ENCODE measurements at regions not wholly inside any gene's neighbourhood (a gene's known extent, or its start where the extent isn't known, plus 50 kb on each side); places are given as distances from the start of the nearest gene placed in this dataset.

GRCh38 chr20:40325006-40325568 is 363.9 kb downstream of the MAFB start:
- no peaks in the 10 kb centered on the region for H3F3A ChIP-seq (ENCODE audit: insufficient read depth)
- no peak overlapping the region for H3K27ac ChIP-seq (ENCODE audit: low read depth, low read length)
- no peak overlapping the region for H3K4me2 ChIP-seq (ENCODE audit: low read depth, low read length, poor library complexity, severe bottlenecking)
- H3K27me3 ChIP-seq (ENCODE audit: low read length) = no peaks in the 10 kb centered on the region
- H3K9me2 ChIP-seq (replicated peaks; ENCODE audit: insufficient read depth, low read length) = no peaks in the 10 kb centered on the region
- no peaks in the 10 kb centered on the region for H3K36me3 ChIP-seq (ENCODE audit: low read length)
- no peak overlapping the region for H3K4me3 ChIP-seq (ENCODE audit: insufficient read depth, low read length, poor library complexity, severe bottlenecking)
- no peaks in the 10 kb centered on the region for H3K79me2 ChIP-seq (ENCODE audit: insufficient read depth, low read length)
- no peak overlapping the region for H2AFZ ChIP-seq (ENCODE audit: low read depth, low read length, severe bottlenecking)
- no peak overlapping the region for H3K9ac ChIP-seq (ENCODE audit: low read length)
- no peaks in the 10 kb centered on the region for H4K20me1 ChIP-seq (ENCODE audit: low read depth, low read length)
- H3K9me3 ChIP-seq (ENCODE audit: insufficient read depth, low read length) = no peaks in the 10 kb centered on the region
- TF ChIP-seq EZH2phosphoT487 (conservative IDR thresholded peaks at IDR 0.05; ENCODE audit: low read length) = no peak
- TF ChIP-seq CTCF (IDR thresholded peaks at IDR 0.05; ENCODE audit: insufficient read depth, low read length, poor library complexity, severe bottlenecking) = no peak

- H3K4me2 ChIP-seq (ENCODE audit: low read depth, low read length, poor library complexity, severe bottlenecking) = no peak overlapping the region
- H3K36me3 ChIP-seq (ENCODE audit: low read length) = no peaks in the 10 kb centered on the region
- no peak overlapping the region for H3K4me3 ChIP-seq (ENCODE audit: insufficient read depth, low read length, poor library complexity, severe bottlenecking)
- H3K79me2 ChIP-seq (ENCODE audit: insufficient read depth, low read length) = no peaks in the 10 kb centered on the region
- no peak overlapping the region for H3K27ac ChIP-seq (ENCODE audit: low read depth, low read length)
- H2AFZ ChIP-seq (ENCODE audit: low read depth, low read length, severe bottlenecking) = no peak overlapping the region
- TF ChIP-seq EZH2phosphoT487 (conservative IDR thresholded peaks at IDR 0.05; ENCODE audit: low read length) = no peak
- H3F3A ChIP-seq (ENCODE audit: insufficient read depth) = no peaks in the 10 kb centered on the region
- no peak overlapping the region for H3K9ac ChIP-seq (ENCODE audit: low read length)
- H4K20me1 ChIP-seq (ENCODE audit: low read depth, low read length) = no peaks in the 10 kb centered on the region
- H3K9me2 ChIP-seq (replicated peaks; ENCODE audit: insufficient read depth, low read length) = no peaks in the 10 kb centered on the region
- no peaks in the 10 kb centered on the region for H3K9me3 ChIP-seq (ENCODE audit: insufficient read depth, low read length)
- no peaks in the 10 kb centered on the region for H3K27me3 ChIP-seq (ENCODE audit: low read length)
These were observed 365.7 kb downstream of the MAFB start for GRCh38 chr20:40323361-40323794.

- Histone ChIP-seq H3K9me3 (ENCODE audit: insufficient read depth, low read length) (no peaks in the 10 kb centered on the region), H3K4me3 (ENCODE audit: insufficient read depth, low read length, poor library complexity, severe bottlenecking) (no peak overlapping the region), H3K9ac (ENCODE audit: low read length) (no peak overlapping the region), H3K9me2 (replicated peaks; ENCODE audit: insufficient read depth, low read length) (no peaks in the 10 kb centered on the region), H3K36me3 (ENCODE audit: low read length) (no peaks in the 10 kb centered on the region), H2AFZ (ENCODE audit: low read depth, low read length, severe bottlenecking) (no peak overlapping the region), H3K4me2 (ENCODE audit: low read depth, low read length, poor library complexity, severe bottlenecking) (no peak overlapping the region), H3K27me3 (ENCODE audit: low read length) (no peaks in the 10 kb centered on the region), H3K79me2 (ENCODE audit: insufficient read depth, low read length) (no peaks in the 10 kb centered on the region), H3F3A (ENCODE audit: insufficient read depth) (no peaks in the 10 kb centered on the region), H3K27ac (ENCODE audit: low read depth, low read length) (no peak overlapping the region), H4K20me1 (ENCODE audit: low read depth, low read length) (no peaks in the 10 kb centered on the region)
- TF ChIP-seq CTCF (IDR thresholded peaks at IDR 0.05; ENCODE audit: insufficient read depth, low read length, poor library complexity, severe bottlenecking) = no peak
- no peak for TF ChIP-seq EZH2phosphoT487 (conservative IDR thresholded peaks at IDR 0.05; ENCODE audit: low read length)
These were observed 366.1 kb downstream of the MAFB start for GRCh38 chr20:40322941-40323340.

- no peaks in the 10 kb centered on the region for H3K79me2 ChIP-seq (ENCODE audit: insufficient read depth, low read length)
- H3K4me3 ChIP-seq (ENCODE audit: insufficient read depth, low read length, poor library complexity, severe bottlenecking) = no peak overlapping the region
- no peak for TF ChIP-seq CTCF (IDR thresholded peaks at IDR 0.05; ENCODE audit: insufficient read depth, low read length, poor library complexity, severe bottlenecking)
- TF ChIP-seq EZH2phosphoT487 (conservative IDR thresholded peaks at IDR 0.05; ENCODE audit: low read length) = no peak
- no peaks in the 10 kb centered on the region for H4K20me1 ChIP-seq (ENCODE audit: low read depth, low read length)
- H3K36me3 ChIP-seq (ENCODE audit: low read length) = no peaks in the 10 kb centered on the region
- H2AFZ ChIP-seq (ENCODE audit: low read depth, low read length, severe bottlenecking) = no peak overlapping the region
- no peaks in the 10 kb centered on the region for H3K9me2 ChIP-seq (replicated peaks; ENCODE audit: insufficient read depth, low read length)
- no peak overlapping the region for H3K9ac ChIP-seq (ENCODE audit: low read length)
- no peaks in the 10 kb centered on the region for H3K27me3 ChIP-seq (ENCODE audit: low read length)
- no peak overlapping the region for H3K27ac ChIP-seq (ENCODE audit: low read depth, low read length)
- no peaks in the 10 kb centered on the region for H3F3A ChIP-seq (ENCODE audit: insufficient read depth)
- no peaks in the 10 kb centered on the region for H3K9me3 ChIP-seq (ENCODE audit: insufficient read depth, low read length)
- no peak overlapping the region for H3K4me2 ChIP-seq (ENCODE audit: low read depth, low read length, poor library complexity, severe bottlenecking)
These were observed 368.5 kb downstream of the MAFB start for GRCh38 chr20:40320517-40321011.

Measured in SU-DHL-6 (cell line).